Mesothelial cell of epicardium (in vitro differentiated cells): ENCODE measurements at regions not wholly inside any gene's neighbourhood (a gene's known extent, or its start where the extent isn't known, plus 50 kb on each side); places are given as distances from the start of the nearest gene placed in this dataset.

Experiments
- DNase-seq, 2 experiments: peaks; one replicate each; pipeline ENCODE4 v3.0.0; 2021; ENCODE audit warnings: low spot score in 2 of 2; ENCODE audit not compliant: unreplicated experiment in 2 of 2
- H3K27ac Mint-ChIP-seq: 2 replicates; pipeline ENCODE4 v1.8.0; 2021; ENCODE audit warnings: mixed read lengths
- H3K27me3 Mint-ChIP-seq: 2 replicates; pipeline ENCODE4 v1.8.0; 2021; ENCODE audit warnings: low read depth, mixed read lengths
- H3K36me3 Mint-ChIP-seq: 2 replicates; pipeline ENCODE4 v1.8.0; 2021; ENCODE audit warnings: mixed read lengths
- H3K4me1 Mint-ChIP-seq: 2 replicates; pipeline ENCODE4 v1.8.0; 2021; ENCODE audit warnings: mixed read lengths
- H3K4me3 Mint-ChIP-seq: 2 replicates; pipeline ENCODE4 v1.8.0; 2021; ENCODE audit warnings: mild to moderate bottlenecking, moderate library complexity, mixed read lengths
- H3K9me3 Mint-ChIP-seq: 2 replicates; pipeline ENCODE4 v1.8.0; 2021; ENCODE audit warnings: mixed read lengths
- CTCF ChIP-seq: fragments of 200-600 bp; sonication (generic); IDR thresholded peaks from one replicate; pipeline ENCODE4 v1.5.0; 2021; ENCODE audit warnings: antibody characterized with exemption; ENCODE audit not compliant: unreplicated experiment

- Mint-ChIP-seq H3K36me3 (no peaks in the 10 kb centered on the region), H3K9me3 (no peaks in the 10 kb centered on the region), H3K27ac (no peak overlapping the region), H3K27me3 (peaks cover 52% of the 10 kb centered on the region), H3K4me1 (no peaks in the 10 kb centered on the region), H3K4me3 (no peak overlapping the region)
- no peak for TF ChIP-seq CTCF
- no peak for DNase-seq
Observed at GRCh38 chr15:79608066-79608864, 176.1 kb downstream of the MINAR1 start.

GRCh38 chr15:79609506-79609905 is 177.4 kb downstream of the MINAR1 start:
- TF ChIP-seq CTCF: no peak
- H3K36me3 Mint-ChIP-seq: no peaks in the 10 kb centered on the region
- H3K4me3 Mint-ChIP-seq: no peak overlapping the region
- no peak overlapping the region for H3K27ac Mint-ChIP-seq
- H3K9me3 Mint-ChIP-seq: no peaks in the 10 kb centered on the region
- no peaks in the 10 kb centered on the region for H3K4me1 Mint-ChIP-seq
- peaks cover 45% of the 10 kb centered on the region for H3K27me3 Mint-ChIP-seq
- no peak for DNase-seq

GRCh38 chr15:79610021-79610420 is 177.9 kb downstream of the MINAR1 start:
- no peaks in the 10 kb centered on the region for H3K4me1 Mint-ChIP-seq
- no peak for TF ChIP-seq CTCF
- no peaks in the 10 kb centered on the region for H3K9me3 Mint-ChIP-seq
- DNase-seq: no peak
- H3K4me3 Mint-ChIP-seq: no peak overlapping the region
- H3K27me3 Mint-ChIP-seq: peaks cover 40% of the 10 kb centered on the region
- H3K36me3 Mint-ChIP-seq: no peaks in the 10 kb centered on the region
- no peak overlapping the region for H3K27ac Mint-ChIP-seq

- H3K4me1 Mint-ChIP-seq: no peaks in the 10 kb centered on the region
- H3K27ac Mint-ChIP-seq: no peak overlapping the region
- no peak for TF ChIP-seq CTCF
- no peak for DNase-seq
- no peaks in the 10 kb centered on the region for H3K36me3 Mint-ChIP-seq
- peaks cover 3% of the 10 kb centered on the region for H3K9me3 Mint-ChIP-seq
- H3K4me3 Mint-ChIP-seq: no peak overlapping the region
- H3K27me3 Mint-ChIP-seq: peaks cover 27% of the 10 kb centered on the region
Observed at GRCh38 chr15:79615754-79616153, 183.6 kb downstream of the MINAR1 start.

GRCh38 chr15:79617071-79617470 is 184.9 kb downstream of the MINAR1 start:
- DNase-seq: no peak
- Mint-ChIP-seq H3K4me1 (no peaks in the 10 kb centered on the region), H3K4me3 (no peak overlapping the region), H3K36me3 (no peaks in the 10 kb centered on the region), H3K27me3 (peaks cover 32% of the 10 kb centered on the region), H3K9me3 (peaks cover 3% of the 10 kb centered on the region), H3K27ac (no peak overlapping the region)
- TF ChIP-seq CTCF: no peak
